ENCODE measurements at regions not wholly inside any gene's neighbourhood (a gene's known extent, or its start where the extent isn't known, plus 50 kb on each side); places are given as distances from the start of the nearest gene placed in this dataset.

DNA sequence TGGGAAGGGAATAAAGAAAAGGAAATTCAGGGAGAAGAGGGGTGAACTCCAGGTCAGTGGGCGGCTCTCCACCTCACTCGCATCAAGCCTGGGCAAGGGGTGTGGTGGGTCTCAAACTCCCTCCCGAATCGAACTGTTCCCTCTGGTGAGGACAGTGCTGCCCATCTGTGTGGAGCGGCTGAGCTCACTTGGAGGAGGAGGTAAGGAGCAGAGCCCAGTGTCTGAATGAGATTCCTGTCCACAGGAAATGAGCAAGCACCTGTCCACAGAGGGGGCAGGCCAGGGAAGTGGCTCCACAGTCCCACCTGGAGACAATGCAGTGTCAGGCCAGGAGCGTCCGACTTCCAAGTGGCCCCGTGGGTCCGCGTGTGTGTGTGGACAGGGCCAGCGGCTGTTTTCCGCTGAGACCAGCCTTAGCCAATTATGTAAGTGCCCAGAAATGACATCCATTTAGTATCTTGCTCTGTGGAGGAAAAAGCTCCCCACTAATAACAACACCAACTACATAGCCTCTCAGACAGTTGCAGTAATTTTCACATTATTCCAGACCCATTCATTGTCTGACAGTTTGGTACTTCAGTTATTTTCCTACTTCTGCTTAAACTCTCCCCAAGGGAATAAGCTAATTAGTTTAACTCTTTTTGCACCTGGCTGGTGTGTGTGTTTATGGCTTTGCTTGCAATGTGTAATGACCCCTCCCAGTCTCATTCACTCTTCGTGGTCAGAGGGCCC, 114.6 kb downstream of the SOX1 start:
- no peaks in the 10 kb centered on the region for H3K36me3 Mint-ChIP-seq
- no peak overlapping the region for H3K4me3 ChIP-seq (ENCODE audit: low read length)
- H3K27me3 Mint-ChIP-seq (ENCODE audit: low read depth in 2 of 2), result peaks cover 0 to 6% of the 10 kb centered on the region in 2 donors
- DNase-seq, result no peak
- TF ChIP-seq, protein P1, sequence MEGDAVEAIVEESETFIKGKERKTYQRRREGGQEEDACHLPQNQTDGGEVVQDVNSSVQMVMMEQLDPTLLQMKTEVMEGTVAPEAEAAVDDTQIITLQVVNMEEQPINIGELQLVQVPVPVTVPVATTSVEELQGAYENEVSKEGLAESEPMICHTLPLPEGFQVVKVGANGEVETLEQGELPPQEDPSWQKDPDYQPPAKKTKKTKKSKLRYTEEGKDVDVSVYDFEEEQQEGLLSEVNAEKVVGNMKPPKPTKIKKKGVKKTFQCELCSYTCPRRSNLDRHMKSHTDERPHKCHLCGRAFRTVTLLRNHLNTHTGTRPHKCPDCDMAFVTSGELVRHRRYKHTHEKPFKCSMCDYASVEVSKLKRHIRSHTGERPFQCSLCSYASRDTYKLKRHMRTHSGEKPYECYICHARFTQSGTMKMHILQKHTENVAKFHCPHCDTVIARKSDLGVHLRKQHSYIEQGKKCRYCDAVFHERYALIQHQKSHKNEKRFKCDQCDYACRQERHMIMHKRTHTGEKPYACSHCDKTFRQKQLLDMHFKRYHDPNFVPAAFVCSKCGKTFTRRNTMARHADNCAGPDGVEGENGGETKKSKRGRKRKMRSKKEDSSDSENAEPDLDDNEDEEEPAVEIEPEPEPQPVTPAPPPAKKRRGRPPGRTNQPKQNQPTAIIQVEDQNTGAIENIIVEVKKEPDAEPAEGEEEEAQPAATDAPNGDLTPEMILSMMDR (IDR thresholded peaks at IDR 0.05), result no peak
- H3K36me3 ChIP-seq (ENCODE audit: control insufficient read depth, insufficient read depth, low read length), result no peaks in the 10 kb centered on the region
- WGBS (ENCODE audit: insufficient coverage), result 76% methylated on average over 13 of the region's 13 CpGs
- no peaks in the 10 kb centered on the region for H3K27me3 ChIP-seq (ENCODE audit: control insufficient read depth, insufficient read depth, low read length)
- no peaks in the 10 kb centered on the region for H3K4me1 ChIP-seq (ENCODE audit: control insufficient read depth, insufficient read depth, low read length)
- ATAC-seq, result no peak
- peaks cover 0 to 4% of the 10 kb centered on the region in 2 donors for H3K4me1 Mint-ChIP-seq
- H3K4me3 Mint-ChIP-seq, result no peak overlapping the region
- no peaks in the 10 kb centered on the region for H3K9me3 ChIP-seq (ENCODE audit: control insufficient read depth, insufficient read depth, low read length)
- H3K9me3 Mint-ChIP-seq, result no peaks in the 10 kb centered on the region
- H3K27ac ChIP-seq (ENCODE audit: low read length), result no peak overlapping the region
- intact Hi-C loops (cut with micrococcal nuclease), result no loop called here
- no peak overlapping the region for H3K27ac Mint-ChIP-seq

DNA sequence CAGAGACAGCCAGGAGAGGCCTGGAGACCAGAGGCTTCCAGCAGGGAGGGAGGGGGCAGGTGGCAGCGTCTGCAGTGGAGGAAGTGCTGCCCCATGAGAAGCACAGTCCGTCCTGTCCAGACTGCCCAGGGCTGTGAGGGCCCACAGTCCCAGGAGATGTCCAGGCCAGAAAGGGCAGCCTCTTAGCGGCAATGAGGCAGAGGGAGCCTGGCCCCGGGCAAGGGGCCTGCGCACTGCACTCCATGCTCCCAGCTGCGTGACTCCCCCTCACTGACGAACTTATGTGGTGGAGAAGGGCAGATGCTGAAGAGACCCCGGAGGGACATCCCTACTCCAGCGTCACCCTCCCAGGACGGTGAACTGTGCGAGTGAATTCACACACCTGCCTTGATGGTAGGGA, 115.3 kb downstream of the SOX1 start:
- Mint-ChIP-seq H3K4me1 (peaks cover 0 to 4% of the 10 kb centered on the region in 2 donors), H3K36me3 (no peaks in the 10 kb centered on the region), H3K9me3 (no peaks in the 10 kb centered on the region), H3K27me3 (ENCODE audit: low read depth in 2 of 2) (peaks cover 0 to 6% of the 10 kb centered on the region in 2 donors), H3K27ac (no peak overlapping the region), H3K4me3 (no peak overlapping the region)
- H3K4me1 ChIP-seq (ENCODE audit: control insufficient read depth, insufficient read depth, low read length), result no peaks in the 10 kb centered on the region
- TF ChIP-seq, protein P1 (IDR thresholded peaks at IDR 0.05), result no peak
- H3K36me3 ChIP-seq (ENCODE audit: control insufficient read depth, insufficient read depth, low read length), result no peaks in the 10 kb centered on the region
- no peak overlapping the region for H3K27ac ChIP-seq (ENCODE audit: low read length)
- WGBS (ENCODE audit: insufficient coverage), result 81% methylated on average over 7 of the region's 11 CpGs
- no peaks in the 10 kb centered on the region for H3K9me3 ChIP-seq (ENCODE audit: control insufficient read depth, insufficient read depth, low read length)
- intact Hi-C loops (cut with micrococcal nuclease), result no loop called here
- no peak for ATAC-seq
- no peaks in the 10 kb centered on the region for H3K27me3 ChIP-seq (ENCODE audit: control insufficient read depth, insufficient read depth, low read length)
- no peak for DNase-seq
- no peak overlapping the region for H3K4me3 ChIP-seq (ENCODE audit: low read length)

GRCh38 chr13:112182846-112183531, 116.0 kb downstream of the SOX1 start:
- ATAC-seq, result no peak
- TF ChIP-seq, protein P1 (IDR thresholded peaks at IDR 0.05), result no peak
- Histone ChIP-seq H3K9me3 (ENCODE audit: control insufficient read depth, insufficient read depth, low read length) (no peaks in the 10 kb centered on the region), H3K36me3 (ENCODE audit: control insufficient read depth, insufficient read depth, low read length) (no peaks in the 10 kb centered on the region), H3K4me3 (ENCODE audit: low read length) (no peak overlapping the region), H3K27me3 (ENCODE audit: control insufficient read depth, insufficient read depth, low read length) (no peaks in the 10 kb centered on the region), H3K27ac (ENCODE audit: low read length) (no peak overlapping the region), H3K4me1 (ENCODE audit: control insufficient read depth, insufficient read depth, low read length) (no peaks in the 10 kb centered on the region)
- intact Hi-C loops (cut with micrococcal nuclease), result no loop called here
- WGBS (ENCODE audit: insufficient coverage), result 64% methylated on average over 24 of the region's 24 CpGs
- Mint-ChIP-seq H3K27me3 (ENCODE audit: low read depth in 2 of 2) (peaks cover 0 to 6% of the 10 kb centered on the region in 2 donors), H3K9me3 (no peaks in the 10 kb centered on the region), H3K4me3 (no peak overlapping the region), H3K27ac (no peak overlapping the region), H3K4me1 (peaks cover 0 to 4% of the 10 kb centered on the region in 2 donors), H3K36me3 (no peaks in the 10 kb centered on the region)
- no peak for DNase-seq
